GM10266 (cell line): ENCODE measurements at regions not wholly inside any gene's neighbourhood (a gene's known extent, or its start where the extent isn't known, plus 50 kb on each side); places are given as distances from the start of the nearest gene placed in this dataset.

Experiments
- DNase-seq: peaks from one replicate; pipeline ENCODE4 v3.0.0; 2012; ENCODE audit errors: extremely low spot score
- TF ChIP-seq, protein P1 (sequence below): IDR thresholded peaks from 2 replicates; pipeline ENCODE4 v1.5.1; 2012; ENCODE audit warnings: mild to moderate bottlenecking, low read depth; ENCODE audit not compliant: control insufficient read depth, insufficient read depth; ENCODE audit errors: missing control alignments

DNA sequence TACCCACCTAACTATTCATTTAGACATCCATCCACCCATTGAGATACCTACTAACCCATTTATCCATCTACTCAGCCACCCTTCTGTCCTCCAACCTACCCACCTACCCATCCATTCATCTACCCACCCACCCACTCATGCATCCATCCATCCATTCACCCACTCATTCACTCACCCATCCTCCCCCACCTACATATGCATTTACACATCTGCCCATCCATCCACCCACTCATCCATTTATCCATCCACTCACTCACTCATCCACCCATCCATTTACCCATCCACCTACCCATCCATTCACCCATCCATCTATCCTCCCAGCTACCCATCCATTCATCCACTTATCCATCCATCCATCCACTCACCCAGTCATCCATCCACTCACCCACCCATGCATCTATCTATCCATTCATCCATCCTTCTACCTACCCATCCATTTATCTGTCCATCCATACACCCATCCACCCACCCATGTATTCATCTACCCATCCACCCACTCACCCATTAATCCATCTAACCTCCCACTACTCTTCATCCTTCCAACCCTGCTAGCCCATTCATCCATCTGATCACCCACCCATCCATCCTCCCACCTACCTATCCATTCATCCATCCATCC lies 378.7 kb downstream of the CTTN start:
- DNase-seq = no peak
- TF ChIP-seq, protein P1, sequence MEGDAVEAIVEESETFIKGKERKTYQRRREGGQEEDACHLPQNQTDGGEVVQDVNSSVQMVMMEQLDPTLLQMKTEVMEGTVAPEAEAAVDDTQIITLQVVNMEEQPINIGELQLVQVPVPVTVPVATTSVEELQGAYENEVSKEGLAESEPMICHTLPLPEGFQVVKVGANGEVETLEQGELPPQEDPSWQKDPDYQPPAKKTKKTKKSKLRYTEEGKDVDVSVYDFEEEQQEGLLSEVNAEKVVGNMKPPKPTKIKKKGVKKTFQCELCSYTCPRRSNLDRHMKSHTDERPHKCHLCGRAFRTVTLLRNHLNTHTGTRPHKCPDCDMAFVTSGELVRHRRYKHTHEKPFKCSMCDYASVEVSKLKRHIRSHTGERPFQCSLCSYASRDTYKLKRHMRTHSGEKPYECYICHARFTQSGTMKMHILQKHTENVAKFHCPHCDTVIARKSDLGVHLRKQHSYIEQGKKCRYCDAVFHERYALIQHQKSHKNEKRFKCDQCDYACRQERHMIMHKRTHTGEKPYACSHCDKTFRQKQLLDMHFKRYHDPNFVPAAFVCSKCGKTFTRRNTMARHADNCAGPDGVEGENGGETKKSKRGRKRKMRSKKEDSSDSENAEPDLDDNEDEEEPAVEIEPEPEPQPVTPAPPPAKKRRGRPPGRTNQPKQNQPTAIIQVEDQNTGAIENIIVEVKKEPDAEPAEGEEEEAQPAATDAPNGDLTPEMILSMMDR = no peak

DNA sequence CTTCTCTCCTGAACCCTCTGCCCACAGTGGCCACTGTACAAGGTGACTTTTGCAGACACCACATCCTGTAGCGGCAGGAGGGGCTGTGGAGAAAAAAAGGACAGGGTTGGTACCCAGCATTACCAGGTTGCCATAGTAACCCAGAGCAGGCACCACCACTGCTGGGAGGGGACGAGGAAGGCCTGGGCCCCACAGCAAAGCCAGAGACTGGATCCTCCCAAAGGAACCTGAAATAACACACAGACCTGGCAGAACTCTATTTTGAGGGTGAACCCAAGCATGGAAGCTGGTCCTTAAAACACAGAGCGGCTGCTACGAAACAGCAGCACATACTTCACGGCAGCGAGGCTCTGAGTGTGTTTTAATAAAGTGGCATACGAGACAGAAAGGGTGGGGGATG lies 380.6 kb downstream of the CTTN start:
- no peak for DNase-seq
- TF ChIP-seq, protein P1 = no peak

DNA sequence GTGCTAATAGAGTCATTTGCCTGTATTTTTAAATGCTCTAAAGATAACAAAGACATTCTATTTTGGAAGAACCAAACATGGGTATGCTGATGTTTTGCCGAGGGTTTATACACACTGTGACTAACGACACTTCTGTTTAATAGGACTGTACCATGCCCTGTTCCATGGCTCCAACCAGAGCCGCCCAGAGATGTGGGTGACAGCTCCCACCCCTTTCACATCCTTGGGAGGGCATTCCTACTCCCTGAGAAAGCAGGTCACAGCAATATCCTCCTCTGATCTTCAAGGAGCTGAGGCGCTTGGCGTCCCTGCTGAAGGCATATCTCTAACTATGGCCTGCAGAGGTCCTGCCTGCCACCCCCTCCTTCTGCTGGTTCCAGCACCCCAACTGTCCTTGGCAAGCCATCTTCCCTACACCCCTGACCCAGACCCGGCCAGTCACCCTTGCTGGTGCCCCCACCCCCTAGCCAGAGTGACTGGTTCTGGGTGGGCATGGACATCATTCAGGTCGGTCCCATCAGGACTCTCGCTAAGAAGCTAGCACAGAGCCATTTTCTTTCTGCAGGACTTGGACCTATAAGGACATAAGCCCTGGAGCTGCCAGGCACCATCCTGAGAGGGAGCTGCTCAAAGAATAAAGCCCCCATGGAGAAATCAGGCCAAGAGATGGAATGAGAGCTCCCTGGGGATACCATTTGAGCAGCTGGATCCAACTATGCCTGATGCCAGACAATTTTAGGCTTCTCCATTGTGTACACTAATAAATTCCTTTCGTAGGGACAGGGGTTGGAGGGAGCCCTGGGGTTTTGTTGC lies 381.3 kb downstream of the CTTN start:
- DNase-seq = no peak

DNA sequence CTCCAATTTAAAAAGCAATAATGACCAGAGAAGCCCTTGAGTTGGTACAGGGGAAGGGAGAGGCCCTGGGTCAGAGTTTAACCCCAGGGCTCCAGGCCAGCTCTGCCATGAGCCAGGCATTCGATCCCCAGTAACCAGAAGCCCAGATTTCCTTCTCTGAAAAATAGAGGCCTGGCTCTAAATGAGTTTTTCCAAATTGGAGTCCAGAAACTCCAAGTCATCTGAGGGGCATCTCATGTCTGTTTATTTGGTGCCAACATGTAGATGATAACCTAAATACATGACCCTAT lies 381.9 kb downstream of the CTTN start:
- no peak for DNase-seq
- TF ChIP-seq, protein P1 = no peak

More for the DNA sequence above, 381.3 kb downstream of the CTTN start:
- TF ChIP-seq, protein P1 = no peak

DNA sequence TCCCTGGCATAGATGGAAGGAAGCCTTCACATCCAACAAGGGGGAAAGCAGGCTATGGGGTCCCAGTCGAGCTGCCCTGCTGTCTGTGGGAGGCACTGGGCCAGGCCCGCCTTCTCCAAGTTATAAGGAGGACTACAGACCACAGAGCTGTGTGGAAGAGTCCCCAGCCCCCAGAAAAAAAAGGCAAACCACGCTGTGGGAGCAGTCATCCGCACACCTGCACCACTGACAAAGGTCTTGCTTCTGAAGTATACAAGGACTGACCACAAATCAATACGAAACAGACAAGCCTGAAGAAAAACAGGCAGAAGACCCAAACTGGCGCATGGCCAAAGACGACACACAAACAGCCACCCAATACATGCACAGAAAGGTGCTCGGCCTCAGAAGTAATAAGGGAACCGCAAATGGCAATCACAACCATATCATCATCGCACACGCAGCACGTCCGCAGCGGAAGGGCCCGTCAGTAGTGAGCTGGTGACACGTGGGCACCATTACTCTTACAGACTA lies 384.1 kb downstream of the CTTN start:
- TF ChIP-seq, protein P1 = no peak
- DNase-seq = no peak

DNA sequence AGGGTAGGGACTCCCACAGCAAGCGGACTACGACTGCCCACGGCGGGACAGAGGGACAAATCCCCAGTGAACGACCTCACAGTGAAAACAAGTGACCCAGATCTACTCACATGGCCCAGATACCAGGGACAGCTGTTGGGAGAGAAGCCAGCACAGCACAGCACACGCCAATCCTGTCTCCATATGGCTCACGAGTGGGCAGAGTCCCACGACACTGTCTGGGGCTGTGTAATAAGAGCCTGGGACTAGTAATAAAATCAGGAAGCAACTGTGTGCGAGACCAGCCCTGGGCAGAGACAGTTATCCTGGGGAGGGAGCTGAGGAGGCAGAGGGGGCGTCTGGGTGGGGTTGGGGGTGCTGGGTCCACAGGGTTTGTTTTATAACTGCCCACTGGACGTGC lies 385.0 kb downstream of the CTTN start:
- DNase-seq = no peak
- TF ChIP-seq, protein P1 = no peak

DNA sequence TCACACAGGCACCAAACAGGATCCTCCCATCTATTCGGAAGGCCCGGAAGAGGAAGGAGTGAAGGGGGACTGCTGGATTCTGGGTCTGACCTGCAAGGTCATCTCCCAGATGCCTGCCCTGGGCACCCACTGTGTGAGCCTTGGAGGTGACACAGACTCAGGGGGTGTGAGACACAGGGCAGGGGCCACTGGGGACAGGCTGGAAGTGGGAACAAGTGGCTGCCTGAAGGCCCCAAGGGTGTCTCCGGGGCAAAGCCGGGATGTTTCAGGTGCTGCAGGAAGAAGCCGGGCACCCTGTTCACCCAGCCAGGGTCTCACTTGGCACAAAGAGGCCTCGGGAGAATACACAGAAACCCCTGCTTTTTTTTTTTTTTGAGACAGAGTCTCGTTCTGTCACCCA lies 385.5 kb downstream of the CTTN start:
- TF ChIP-seq, protein P1 = no peak
- DNase-seq = no peak
